Peyer's patch (tissue), 4 donors: ENCODE measurements at regions not wholly inside any gene's neighbourhood (a gene's known extent, or its start where the extent isn't known, plus 50 kb on each side); places are given as distances from the start of the nearest gene placed in this dataset.

Experiments used
- POLR2A ChIP-seq, 2 donors: fragments of 450-650 bp; IDR thresholded peaks; one replicate each; pipeline ENCODE4 v1.5.1; 2017; ENCODE audit warnings: antibody characterized with exemption in 2 of 2, mild to moderate bottlenecking in 2 of 2, moderate library complexity in 2 of 2
- TF ChIP-seq, protein P1 (sequence below), 6 experiments: fragments of 450-650 bp in 4 of 6; fragments of 200-600 bp in 2 of 6; sonication (generic) in 1 of 6; IDR thresholded peaks; one replicate each; pipeline ENCODE4 v1.5.1; 2017 to 2019; ENCODE audit warnings: antibody characterized with exemption in 6 of 6, mild to moderate bottlenecking in 3 of 6, moderate library complexity in 1 of 6

DNA sequence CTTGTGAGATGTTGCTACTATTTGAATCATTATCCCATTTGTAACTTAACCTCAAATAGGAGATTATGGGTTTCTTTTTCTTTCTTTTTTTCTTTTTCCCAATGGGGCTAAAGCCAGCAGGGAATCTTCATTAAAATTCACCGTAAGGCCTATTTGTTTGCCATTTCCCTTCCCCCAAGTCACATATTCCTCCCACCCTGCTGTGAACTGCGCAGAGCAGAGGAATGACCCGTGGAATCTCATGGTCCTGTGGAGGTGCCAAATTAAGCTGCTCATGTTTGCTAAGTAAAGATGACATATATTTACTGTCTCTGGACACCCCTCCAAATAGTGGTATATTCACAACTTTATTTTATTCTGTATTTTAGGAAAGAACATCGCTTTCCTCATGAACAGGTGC, 699.3 kb downstream of the RNF144B start:
- no peak for TF ChIP-seq POLR2A (IDR thresholded peaks at IDR 0.05)
- TF ChIP-seq, protein P1, sequence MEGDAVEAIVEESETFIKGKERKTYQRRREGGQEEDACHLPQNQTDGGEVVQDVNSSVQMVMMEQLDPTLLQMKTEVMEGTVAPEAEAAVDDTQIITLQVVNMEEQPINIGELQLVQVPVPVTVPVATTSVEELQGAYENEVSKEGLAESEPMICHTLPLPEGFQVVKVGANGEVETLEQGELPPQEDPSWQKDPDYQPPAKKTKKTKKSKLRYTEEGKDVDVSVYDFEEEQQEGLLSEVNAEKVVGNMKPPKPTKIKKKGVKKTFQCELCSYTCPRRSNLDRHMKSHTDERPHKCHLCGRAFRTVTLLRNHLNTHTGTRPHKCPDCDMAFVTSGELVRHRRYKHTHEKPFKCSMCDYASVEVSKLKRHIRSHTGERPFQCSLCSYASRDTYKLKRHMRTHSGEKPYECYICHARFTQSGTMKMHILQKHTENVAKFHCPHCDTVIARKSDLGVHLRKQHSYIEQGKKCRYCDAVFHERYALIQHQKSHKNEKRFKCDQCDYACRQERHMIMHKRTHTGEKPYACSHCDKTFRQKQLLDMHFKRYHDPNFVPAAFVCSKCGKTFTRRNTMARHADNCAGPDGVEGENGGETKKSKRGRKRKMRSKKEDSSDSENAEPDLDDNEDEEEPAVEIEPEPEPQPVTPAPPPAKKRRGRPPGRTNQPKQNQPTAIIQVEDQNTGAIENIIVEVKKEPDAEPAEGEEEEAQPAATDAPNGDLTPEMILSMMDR (IDR thresholded peaks at IDR 0.05) = no peak
